Left cardiac atrium (tissue), 4 donors: ENCODE measurements at regions not wholly inside any gene's neighbourhood (a gene's known extent, or its start where the extent isn't known, plus 50 kb on each side); places are given as distances from the start of the nearest gene placed in this dataset.
A peak's percentile ranks its signal among the peaks of the same experiment; 100 is the strongest.

Source experiments
- ATAC-seq, 2 donors: fragments of 200-7000 bp; cut with Tn5 transposase; one replicate each; pipeline ENCODE4 v1.9.1; 2020; ENCODE audit warnings: mild to moderate bottlenecking in 2 of 2, moderate library complexity in 2 of 2
- DNase-seq: peaks from one replicate; pipeline ENCODE4 v3.0.0-alpha.2; 2020
- intact Hi-C, 2 donors: fragments of 100-400 bp; cut with DNase I; formaldehyde crosslinking; loops; one replicate each; pipeline versions ENCODE4 v1.14.1 to v1.15.1; 2022 to 2023
- donor health status: DM: no; HTN: yes; CAD: no.
- donor health status: DM: no; HTN: yes; CAD: no; lungs with severe emphysema.
- donor health status: DM: yes; HTN: yes; CAD: no.
- donor health status: Dilated cardiomyopathy.

- intact Hi-C loops: no loop called here
- ATAC-seq (no peak), DNase-seq (no peak)
Observed at GRCh38 chr14:79989990-79990389, 221.3 kb downstream of the DIO2 start.

DNA sequence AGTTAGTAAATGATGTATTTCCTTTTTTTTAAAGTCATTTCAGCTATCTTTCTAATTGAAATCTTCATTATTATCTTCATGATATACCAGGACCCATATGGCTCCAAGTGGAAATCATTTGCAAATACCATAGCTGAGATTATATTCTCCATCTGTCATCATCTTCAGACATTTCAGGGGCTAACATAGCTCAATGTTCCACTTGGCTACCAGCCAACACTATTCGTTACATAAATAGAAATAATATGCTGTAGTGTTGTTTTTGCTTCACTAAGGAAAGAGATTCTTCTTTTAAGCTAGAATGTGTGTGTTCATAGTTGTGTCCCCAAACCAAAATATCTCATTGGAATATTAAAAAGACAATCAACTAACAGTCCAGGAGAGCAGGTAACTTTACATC lies 225.1 kb downstream of the DIO2 start:
- ATAC-seq: no peak
- intact Hi-C loops: no loop called here
- DNase-seq: no peak

DNA sequence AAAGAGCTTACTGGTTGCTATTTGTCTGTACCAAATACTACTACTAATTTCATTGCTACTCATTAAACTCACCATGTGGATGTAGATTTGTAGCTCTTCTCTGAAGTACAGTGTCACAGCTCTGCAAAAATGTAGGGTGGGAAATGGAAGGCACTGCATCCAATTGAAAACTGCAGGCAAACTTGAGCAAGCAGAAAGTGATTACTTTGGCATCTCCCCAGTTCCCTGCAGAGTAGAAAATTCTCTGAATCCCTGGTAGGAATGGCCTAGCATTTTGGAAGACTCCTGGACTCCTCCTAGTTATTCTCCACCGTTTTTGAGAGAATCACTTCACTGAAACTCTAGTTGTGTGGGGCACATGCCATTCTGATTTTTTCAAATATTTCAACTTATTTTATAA lies 239.1 kb downstream of the DIO2 start:
- intact Hi-C loops: no loop called here
- DNase-seq: no peak
- ATAC-seq: no peak

DNA sequence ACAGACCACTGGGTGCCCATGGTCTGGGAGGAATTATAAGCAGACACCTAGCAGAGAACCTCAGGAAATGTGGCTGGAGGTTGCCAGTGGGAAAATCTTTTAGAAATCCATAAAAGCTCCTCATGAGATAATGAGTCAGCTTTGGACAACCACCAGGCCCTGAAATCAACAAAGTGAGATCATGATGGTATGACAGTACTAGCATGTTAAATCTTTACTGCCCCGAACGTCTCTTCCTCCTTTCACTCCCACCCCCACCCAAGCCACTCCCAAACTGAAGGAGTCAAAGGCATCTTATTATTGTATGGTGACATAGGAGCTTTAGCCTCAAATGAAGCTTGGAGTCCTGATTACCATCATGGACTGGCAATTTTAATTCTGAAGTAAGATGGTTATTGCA lies 240.0 kb downstream of the DIO2 start:
- intact Hi-C loops: no loop called here
- ATAC-seq: peak in 1 of 2 donors; percentile 29
- no peak for DNase-seq

GRCh38 chr14:79967453-79967852 lies 243.9 kb downstream of the DIO2 start:
- intact Hi-C loops: no loop called here
- ATAC-seq: no peak
- no peak for DNase-seq

GRCh38 chr14:79967001-79967400 lies 244.3 kb downstream of the DIO2 start:
- intact Hi-C loops: no loop called here
- DNase-seq (no peak), ATAC-seq (no peak)

GRCh38 chr14:79965896-79966295 lies 245.4 kb downstream of the DIO2 start:
- DNase-seq: no peak
- intact Hi-C loops: no loop called here
- ATAC-seq: no peak

- DNase-seq (peak; percentile 40), ATAC-seq (peak in 1 of 2 donors; percentile 66)
- intact Hi-C loops: no loop called here
Observed at GRCh38 chr14:79961197-79961596, 250.1 kb downstream of the DIO2 start.

DNA sequence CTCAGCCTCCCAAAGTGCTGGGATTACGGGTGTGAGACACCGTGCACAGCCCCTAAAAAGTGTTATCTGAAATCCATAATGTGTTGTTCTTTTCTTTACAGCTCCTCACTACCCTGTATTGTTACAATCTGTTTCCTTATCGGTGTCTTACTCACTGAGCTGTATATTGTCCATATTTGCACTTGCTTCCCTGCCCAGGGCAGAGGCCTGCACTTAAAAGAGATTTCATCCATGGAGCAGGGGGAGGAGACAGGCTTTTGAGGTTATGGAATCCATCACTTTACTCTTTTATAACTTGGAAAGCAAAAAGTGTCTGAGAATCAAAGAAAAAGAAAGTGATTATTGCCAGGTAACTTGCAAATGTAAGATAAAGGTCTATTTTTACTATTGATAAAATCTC lies 251.0 kb downstream of the DIO2 start:
- intact Hi-C loops: no loop called here
- DNase-seq: no peak
- ATAC-seq: no peak

DNA sequence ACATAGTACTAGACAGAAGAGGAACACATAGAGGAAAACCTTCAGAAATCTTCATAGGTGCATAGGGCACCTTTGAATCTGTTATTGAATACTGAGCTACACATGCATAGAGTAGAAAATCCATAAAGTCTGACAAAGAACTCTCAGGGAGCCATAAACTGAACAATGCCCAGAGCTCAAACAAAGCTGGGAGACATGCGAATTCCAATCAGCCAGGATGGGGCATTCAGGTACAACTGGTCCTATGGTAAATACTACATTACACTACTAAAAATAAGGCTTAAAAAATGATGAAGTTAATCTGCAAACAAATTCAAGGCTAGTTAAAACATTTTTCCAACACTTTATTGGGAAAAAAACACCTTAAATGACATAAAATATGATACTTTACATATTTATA lies 259.7 kb downstream of the DIO2 start:
- intact Hi-C loops: no loop called here
- no peak for DNase-seq

DNA sequence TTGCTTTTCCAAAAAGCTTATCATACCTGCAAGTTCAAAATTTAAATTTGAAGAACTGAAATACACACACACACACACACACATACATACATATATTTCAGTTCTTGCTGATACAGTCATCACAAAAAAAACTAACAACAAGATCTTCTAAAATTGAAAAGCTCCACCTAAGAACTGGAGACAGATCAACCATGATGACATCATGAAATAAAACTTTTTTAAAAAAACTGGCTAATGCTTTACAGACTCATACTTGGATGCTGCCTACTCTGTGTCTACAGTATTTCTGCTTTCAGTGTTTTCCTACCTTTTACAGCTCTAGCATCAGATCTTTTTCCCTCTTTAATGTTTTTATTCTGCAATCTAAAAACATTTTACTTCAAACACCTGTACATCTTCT lies 261.4 kb downstream of the DIO2 start:
- DNase-seq (no peak), ATAC-seq (no peak)
- intact Hi-C loops: no loop called here

More for the DNA sequence above, 259.7 kb downstream of the DIO2 start:
- no peak for ATAC-seq

DNA sequence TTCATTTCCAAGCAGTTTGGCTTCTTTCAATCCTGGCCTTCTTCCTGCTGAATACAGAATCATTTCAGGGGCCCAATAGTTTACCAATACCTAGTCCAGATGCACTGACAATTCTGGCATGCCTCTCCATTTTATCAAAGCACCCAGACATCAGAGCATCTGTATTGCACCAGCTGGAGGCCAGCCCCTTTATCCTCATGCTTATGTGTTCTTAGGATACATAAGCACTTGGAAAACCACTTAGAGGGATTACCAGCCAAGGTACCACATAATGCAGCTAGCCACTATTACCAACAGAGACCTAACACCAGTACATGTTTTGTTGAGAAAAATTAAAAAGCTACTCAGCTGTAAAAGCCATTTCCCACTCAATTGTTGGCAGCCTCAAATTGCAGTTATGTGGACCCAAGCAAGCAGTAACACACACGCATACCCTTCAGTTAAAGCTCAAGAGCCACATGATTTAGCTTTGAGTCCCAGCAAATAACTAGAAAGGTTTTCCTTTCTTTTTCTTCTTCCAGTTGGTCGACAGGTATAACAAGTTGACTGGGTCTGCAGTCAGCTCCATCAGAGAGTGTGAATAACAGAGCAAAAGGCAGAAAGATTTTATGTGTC lies 263.8 kb downstream of the DIO2 start:
- DNase-seq (no peak), ATAC-seq (no peak)
- intact Hi-C loops: no loop called here

- no peak for ATAC-seq
- intact Hi-C loops: no loop called here
- DNase-seq: no peak
Observed at GRCh38 chr14:79939235-79939634, 272.1 kb downstream of the DIO2 start.

GRCh38 chr14:79938185-79938584 lies 273.1 kb downstream of the DIO2 start:
- ATAC-seq (no peak), DNase-seq (no peak)
- intact Hi-C loops: no loop called here

DNA sequence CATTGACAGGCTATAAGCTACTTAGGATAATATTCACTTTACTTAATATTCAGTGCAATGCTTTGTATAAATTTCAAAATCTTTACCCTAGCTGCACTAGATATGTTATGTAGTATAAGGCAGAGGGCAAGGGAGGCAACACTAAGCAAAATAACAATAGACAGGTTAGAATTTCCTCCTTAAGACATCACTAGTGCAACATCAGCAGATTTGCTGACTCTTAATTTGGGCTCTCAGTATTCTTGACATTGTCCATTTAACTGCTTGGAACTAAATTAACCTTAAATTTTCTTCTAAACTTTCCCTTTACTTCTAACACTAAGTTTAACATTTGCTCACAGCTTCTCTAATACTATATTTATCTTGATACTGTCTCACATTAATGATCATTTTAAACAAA lies 273.9 kb downstream of the DIO2 start:
- intact Hi-C loops: no loop called here

GRCh38 chr14:79924551-79924950 lies 286.8 kb downstream of the DIO2 start:
- ATAC-seq (no peak), DNase-seq (no peak)
- intact Hi-C loops: no loop called here

More for the DNA sequence above, 273.9 kb downstream of the DIO2 start:
- DNase-seq: no peak
- no peak for ATAC-seq

GRCh38 chr14:79920180-79920692 lies 291.1 kb downstream of the DIO2 start:
- ATAC-seq (no peak), DNase-seq (no peak)
- intact Hi-C loops: no loop called here
